ENCODE measurements at regions not wholly inside any gene's neighbourhood (a gene's known extent, or its start where the extent isn't known, plus 50 kb on each side); places are given as distances from the start of the nearest gene placed in this dataset.

DNA sequence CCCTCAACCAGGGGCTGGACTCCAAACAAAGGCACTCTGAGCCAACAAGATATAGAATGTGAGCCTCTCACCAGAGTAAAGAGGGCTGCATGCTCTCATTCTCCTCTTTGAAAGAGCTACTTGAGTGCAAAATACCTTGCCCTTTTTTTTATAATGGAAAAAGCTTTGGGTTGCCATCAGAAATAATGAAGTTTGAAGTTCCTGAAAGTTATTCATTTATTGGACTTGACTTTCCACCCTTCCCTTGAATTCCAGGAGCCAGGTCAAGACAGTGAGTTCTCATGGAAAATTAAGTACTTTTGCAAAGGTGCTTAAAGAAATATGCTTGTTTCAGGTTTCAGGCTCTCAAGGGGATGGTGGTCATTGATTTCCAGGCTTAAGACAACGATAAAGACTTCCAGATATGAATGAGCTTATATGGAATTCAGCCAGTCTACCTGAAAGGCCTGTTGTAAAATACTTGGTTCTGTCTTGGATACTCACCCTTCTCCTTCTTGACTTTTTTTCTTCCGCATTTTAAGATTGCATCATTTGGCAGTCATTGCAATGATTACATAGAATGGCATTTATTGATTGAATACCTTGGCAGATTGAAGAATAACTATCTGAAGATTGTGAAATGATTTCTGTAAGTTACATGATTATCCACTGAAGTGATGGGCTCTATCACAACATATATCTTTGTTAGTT lies 696.4 kb downstream of the INHBA start:
- no peak for TF ChIP-seq CTCF (IDR thresholded peaks at IDR 0.05; ENCODE audit: insufficient read depth, low read length, poor library complexity, severe bottlenecking)
- TF ChIP-seq EZH2phosphoT487 (conservative IDR thresholded peaks at IDR 0.05; ENCODE audit: low read length) = no peak

Measured in SU-DHL-6 (cell line).